ENCODE measurements at regions not wholly inside any gene's neighbourhood (a gene's known extent, or its start where the extent isn't known, plus 50 kb on each side); places are given as distances from the start of the nearest gene placed in this dataset.

GRCh38 chr4:179112441-179113170, 1670.4 kb upstream of the AGA start:
- H3K4me2 ChIP-seq (ENCODE audit: insufficient read depth, low read length) = no peak overlapping the region
- no peak overlapping the region for H3K27ac ChIP-seq (ENCODE audit: low read length)
- no peak for ATAC-seq (ENCODE audit: insufficient read depth, low read depth)
- H3K27me3 ChIP-seq (ENCODE audit: insufficient read depth, low read length, poor library complexity) = no peaks in the 10 kb centered on the region
- no peaks in the 10 kb centered on the region for H3K36me3 ChIP-seq (ENCODE audit: insufficient read depth, low read length)
- no peak for DNase-seq
- no peaks in the 10 kb centered on the region for H3K4me1 ChIP-seq (ENCODE audit: insufficient read depth, low read length)
- no peak overlapping the region for H3K4me3 ChIP-seq (ENCODE audit: low read depth in 1 of 2, low read length in 2 of 2)
- no peak overlapping the region for H3K9ac ChIP-seq (ENCODE audit: low read depth, low read length)
- no peaks in the 10 kb centered on the region for H4K20me1 ChIP-seq (ENCODE audit: insufficient read depth, low read length)
- no peaks in the 10 kb centered on the region for H3K9me3 ChIP-seq (ENCODE audit: insufficient read depth, low read length, severe bottlenecking)
- H3K79me2 ChIP-seq (ENCODE audit: insufficient read depth, low read length) = no peaks in the 10 kb centered on the region
- TF ChIP-seq EZH2 (IDR thresholded peaks at IDR 0.05; ENCODE audit: borderline replicate concordance, low read depth, low read length, severe bottlenecking) = no peak
- TF ChIP-seq, protein P1, sequence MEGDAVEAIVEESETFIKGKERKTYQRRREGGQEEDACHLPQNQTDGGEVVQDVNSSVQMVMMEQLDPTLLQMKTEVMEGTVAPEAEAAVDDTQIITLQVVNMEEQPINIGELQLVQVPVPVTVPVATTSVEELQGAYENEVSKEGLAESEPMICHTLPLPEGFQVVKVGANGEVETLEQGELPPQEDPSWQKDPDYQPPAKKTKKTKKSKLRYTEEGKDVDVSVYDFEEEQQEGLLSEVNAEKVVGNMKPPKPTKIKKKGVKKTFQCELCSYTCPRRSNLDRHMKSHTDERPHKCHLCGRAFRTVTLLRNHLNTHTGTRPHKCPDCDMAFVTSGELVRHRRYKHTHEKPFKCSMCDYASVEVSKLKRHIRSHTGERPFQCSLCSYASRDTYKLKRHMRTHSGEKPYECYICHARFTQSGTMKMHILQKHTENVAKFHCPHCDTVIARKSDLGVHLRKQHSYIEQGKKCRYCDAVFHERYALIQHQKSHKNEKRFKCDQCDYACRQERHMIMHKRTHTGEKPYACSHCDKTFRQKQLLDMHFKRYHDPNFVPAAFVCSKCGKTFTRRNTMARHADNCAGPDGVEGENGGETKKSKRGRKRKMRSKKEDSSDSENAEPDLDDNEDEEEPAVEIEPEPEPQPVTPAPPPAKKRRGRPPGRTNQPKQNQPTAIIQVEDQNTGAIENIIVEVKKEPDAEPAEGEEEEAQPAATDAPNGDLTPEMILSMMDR (IDR thresholded peaks at IDR 0.05; ENCODE audit: borderline replicate concordance, extremely low read depth, low read length, poor library complexity, severe bottlenecking) = no peak
- H2AFZ ChIP-seq (ENCODE audit: low read depth, low read length) = no peak overlapping the region

- Histone ChIP-seq H3K4me1 (ENCODE audit: insufficient read depth, low read length) (no peaks in the 10 kb centered on the region), H3K9ac (ENCODE audit: low read depth, low read length) (no peak overlapping the region), H3K4me3 (ENCODE audit: low read depth in 1 of 2, low read length in 2 of 2) (no peak overlapping the region), H3K36me3 (ENCODE audit: insufficient read depth, low read length) (no peaks in the 10 kb centered on the region), H3K9me3 (ENCODE audit: insufficient read depth, low read length, severe bottlenecking) (no peaks in the 10 kb centered on the region), H3K4me2 (ENCODE audit: insufficient read depth, low read length) (no peak overlapping the region), H4K20me1 (ENCODE audit: insufficient read depth, low read length) (no peaks in the 10 kb centered on the region), H3K27me3 (ENCODE audit: insufficient read depth, low read length, poor library complexity) (no peaks in the 10 kb centered on the region), H3K27ac (ENCODE audit: low read length) (no peak overlapping the region), H2AFZ (ENCODE audit: low read depth, low read length) (no peak overlapping the region), H3K79me2 (ENCODE audit: insufficient read depth, low read length) (no peaks in the 10 kb centered on the region)
- no peak for ATAC-seq (ENCODE audit: insufficient read depth, low read depth)
- TF ChIP-seq EZH2 (IDR thresholded peaks at IDR 0.05; ENCODE audit: borderline replicate concordance, low read depth, low read length, severe bottlenecking) = no peak
- TF ChIP-seq, protein P1 (IDR thresholded peaks at IDR 0.05; ENCODE audit: borderline replicate concordance, extremely low read depth, low read length, poor library complexity, severe bottlenecking) = no peak
- DNase-seq = no peak
Observed at GRCh38 chr4:179114615-179115014, 1672.4 kb upstream of the AGA start.

GRCh38 chr4:179116011-179116410, 1673.8 kb upstream of the AGA start:
- Histone ChIP-seq H3K27ac (ENCODE audit: low read length) (no peak overlapping the region), H3K27me3 (ENCODE audit: insufficient read depth, low read length, poor library complexity) (no peaks in the 10 kb centered on the region), H2AFZ (ENCODE audit: low read depth, low read length) (no peak overlapping the region), H3K4me2 (ENCODE audit: insufficient read depth, low read length) (no peak overlapping the region), H3K36me3 (ENCODE audit: insufficient read depth, low read length) (no peaks in the 10 kb centered on the region), H4K20me1 (ENCODE audit: insufficient read depth, low read length) (no peaks in the 10 kb centered on the region), H3K4me1 (ENCODE audit: insufficient read depth, low read length) (no peaks in the 10 kb centered on the region), H3K79me2 (ENCODE audit: insufficient read depth, low read length) (no peaks in the 10 kb centered on the region), H3K9me3 (ENCODE audit: insufficient read depth, low read length, severe bottlenecking) (no peaks in the 10 kb centered on the region), H3K4me3 (ENCODE audit: low read depth in 1 of 2, low read length in 2 of 2) (no peak overlapping the region), H3K9ac (ENCODE audit: low read depth, low read length) (no peak overlapping the region)
- DNase-seq = no peak
- TF ChIP-seq EZH2 (IDR thresholded peaks at IDR 0.05; ENCODE audit: borderline replicate concordance, low read depth, low read length, severe bottlenecking) = no peak
- no peak for ATAC-seq (ENCODE audit: insufficient read depth, low read depth)

DNA sequence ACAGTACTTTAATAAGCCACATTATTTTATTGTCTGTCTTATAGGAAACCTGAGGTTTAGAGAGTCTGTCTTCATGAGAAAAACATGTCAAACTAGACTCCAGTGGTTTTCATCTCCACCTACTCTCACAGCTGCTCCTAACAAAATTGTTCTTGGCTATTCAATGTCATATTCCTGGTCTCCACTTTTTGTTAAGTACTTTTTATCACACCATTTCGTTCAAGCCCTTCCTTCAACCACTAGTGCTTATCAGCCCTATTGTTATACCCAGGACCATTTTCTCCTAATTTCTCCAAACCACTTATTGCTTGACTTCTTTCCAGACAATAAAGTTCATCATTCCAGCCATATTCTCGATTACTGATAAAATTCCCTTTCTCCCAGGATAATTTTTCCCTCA, 1674.3 kb upstream of the AGA start:
- TF ChIP-seq EZH2 (IDR thresholded peaks at IDR 0.05; ENCODE audit: borderline replicate concordance, low read depth, low read length, severe bottlenecking) = no peak
- TF ChIP-seq, protein P1 (IDR thresholded peaks at IDR 0.05; ENCODE audit: borderline replicate concordance, extremely low read depth, low read length, poor library complexity, severe bottlenecking) = no peak
- Histone ChIP-seq H3K9ac (ENCODE audit: low read depth, low read length) (no peak overlapping the region), H3K36me3 (ENCODE audit: insufficient read depth, low read length) (no peaks in the 10 kb centered on the region), H3K4me3 (ENCODE audit: low read depth in 1 of 2, low read length in 2 of 2) (no peak overlapping the region), H3K4me1 (ENCODE audit: insufficient read depth, low read length) (no peaks in the 10 kb centered on the region), H3K79me2 (ENCODE audit: insufficient read depth, low read length) (no peaks in the 10 kb centered on the region), H3K9me3 (ENCODE audit: insufficient read depth, low read length, severe bottlenecking) (no peaks in the 10 kb centered on the region), H4K20me1 (ENCODE audit: insufficient read depth, low read length) (no peaks in the 10 kb centered on the region), H2AFZ (ENCODE audit: low read depth, low read length) (no peak overlapping the region), H3K4me2 (ENCODE audit: insufficient read depth, low read length) (no peak overlapping the region), H3K27me3 (ENCODE audit: insufficient read depth, low read length, poor library complexity) (no peaks in the 10 kb centered on the region), H3K27ac (ENCODE audit: low read length) (no peak overlapping the region)
- DNase-seq (no peak), ATAC-seq (ENCODE audit: insufficient read depth, low read depth) (no peak)
